Fibroblast of the conjunctiva (primary cell): ENCODE measurements at regions not wholly inside any gene's neighbourhood (a gene's known extent, or its start where the extent isn't known, plus 50 kb on each side); places are given as distances from the start of the nearest gene placed in this dataset.

Experiments
- DNase-seq: peaks from one replicate; pipeline ENCODE4 v3.0.0-alpha.2; 2010; ENCODE audit warnings: low read depth

DNA sequence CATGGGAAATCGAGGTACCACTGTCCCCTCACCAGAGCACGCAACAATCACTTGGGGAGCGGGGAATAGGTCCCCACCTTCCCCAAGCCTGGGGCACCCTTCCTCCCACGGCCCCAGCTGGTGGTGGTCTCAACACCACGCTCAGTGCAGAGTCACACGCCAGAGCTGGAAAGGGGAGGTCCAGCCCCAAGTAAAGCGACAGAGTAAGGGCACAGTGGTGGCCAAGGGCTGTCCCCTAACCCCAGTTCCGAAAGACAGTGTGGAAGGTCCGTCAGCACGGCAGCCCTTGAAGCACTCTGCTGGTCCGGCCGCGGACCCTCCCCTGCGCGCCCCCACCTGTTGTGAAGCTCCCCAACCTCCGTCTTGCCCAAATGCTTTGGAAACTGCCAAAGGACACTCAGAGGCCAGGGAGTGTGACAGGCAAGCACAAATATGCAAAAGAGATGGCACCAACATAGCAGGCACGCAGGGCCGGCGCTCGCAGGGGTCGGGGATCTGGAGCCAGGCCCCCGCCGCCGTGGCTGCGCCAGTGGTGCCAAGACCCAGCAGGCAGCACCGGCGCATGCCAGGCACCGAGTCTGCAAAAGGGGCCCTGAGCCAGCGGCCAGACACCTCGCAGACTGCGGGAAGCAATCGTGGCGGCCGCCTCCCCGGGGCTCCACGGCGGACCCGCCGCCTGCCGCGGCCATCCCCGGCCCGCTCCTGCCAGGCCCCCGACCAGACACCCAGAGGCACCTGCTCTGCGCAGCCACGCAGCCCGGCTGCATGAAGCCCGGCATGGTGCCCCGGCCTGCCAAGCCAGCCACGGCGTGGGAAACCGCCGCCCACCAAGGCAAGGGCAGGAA is 51.6 kb upstream of the SRRM3 start:
- no peak for DNase-seq
